Mesothelial cell of epicardium (in vitro differentiated cells): ENCODE measurements at regions not wholly inside any gene's neighbourhood (a gene's known extent, or its start where the extent isn't known, plus 50 kb on each side); places are given as distances from the start of the nearest gene placed in this dataset.

Experiments
- DNase-seq, 2 experiments: peaks; one replicate each; pipeline ENCODE4 v3.0.0; 2021; ENCODE audit warnings: low spot score in 2 of 2; ENCODE audit not compliant: unreplicated experiment in 2 of 2
- H3K27ac Mint-ChIP-seq: 2 replicates; pipeline ENCODE4 v1.8.0; 2021; ENCODE audit warnings: mixed read lengths
- H3K27me3 Mint-ChIP-seq: 2 replicates; pipeline ENCODE4 v1.8.0; 2021; ENCODE audit warnings: low read depth, mixed read lengths
- H3K36me3 Mint-ChIP-seq: 2 replicates; pipeline ENCODE4 v1.8.0; 2021; ENCODE audit warnings: mixed read lengths
- H3K4me1 Mint-ChIP-seq: 2 replicates; pipeline ENCODE4 v1.8.0; 2021; ENCODE audit warnings: mixed read lengths
- H3K4me3 Mint-ChIP-seq: 2 replicates; pipeline ENCODE4 v1.8.0; 2021; ENCODE audit warnings: mild to moderate bottlenecking, moderate library complexity, mixed read lengths
- H3K9me3 Mint-ChIP-seq: 2 replicates; pipeline ENCODE4 v1.8.0; 2021; ENCODE audit warnings: mixed read lengths
- CTCF ChIP-seq: fragments of 200-600 bp; sonication (generic); IDR thresholded peaks from one replicate; pipeline ENCODE4 v1.5.0; 2021; ENCODE audit warnings: antibody characterized with exemption; ENCODE audit not compliant: unreplicated experiment

DNA sequence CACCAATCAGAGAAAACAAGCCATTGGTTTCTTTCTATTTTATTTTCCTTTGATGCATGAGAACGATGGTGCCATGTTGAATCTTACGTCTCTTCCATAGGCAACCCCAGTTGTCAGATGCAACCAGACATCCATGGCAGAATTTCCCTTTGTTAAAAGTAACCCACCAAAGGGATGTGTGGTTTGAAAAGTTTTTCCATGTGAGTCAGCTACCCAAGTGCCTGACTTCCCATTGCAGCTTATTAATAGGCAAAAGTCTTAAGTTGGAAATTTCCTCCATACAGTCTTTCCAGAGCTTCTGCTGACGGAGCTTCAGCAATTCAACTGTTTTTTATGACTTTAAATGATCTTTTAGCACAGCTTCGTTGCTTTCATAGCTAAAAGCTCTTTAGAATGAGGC lies 73.8 kb upstream of the FAM216B start:
- Mint-ChIP-seq H3K36me3 (no peaks in the 10 kb centered on the region), H3K9me3 (peaks cover 3% of the 10 kb centered on the region), H3K4me1 (no peaks in the 10 kb centered on the region), H3K27ac (no peak overlapping the region), H3K4me3 (no peak overlapping the region), H3K27me3 (peaks cover 4% of the 10 kb centered on the region)
- TF ChIP-seq CTCF = no peak
- no peak for DNase-seq

GRCh38 chr13:42708391-42708790 lies 73.0 kb upstream of the FAM216B start:
- DNase-seq = no peak
- H3K4me3 Mint-ChIP-seq = no peak overlapping the region
- no peaks in the 10 kb centered on the region for H3K4me1 Mint-ChIP-seq
- H3K9me3 Mint-ChIP-seq = peaks cover 6% of the 10 kb centered on the region
- no peak overlapping the region for H3K27ac Mint-ChIP-seq
- H3K27me3 Mint-ChIP-seq = peaks cover 4% of the 10 kb centered on the region
- TF ChIP-seq CTCF = no peak
- no peaks in the 10 kb centered on the region for H3K36me3 Mint-ChIP-seq

- no peak overlapping the region for H3K4me3 Mint-ChIP-seq
- H3K4me1 Mint-ChIP-seq = peaks cover under 1% of the 10 kb centered on the region
- TF ChIP-seq CTCF = no peak
- DNase-seq = no peak
- H3K9me3 Mint-ChIP-seq = peaks cover 6% of the 10 kb centered on the region
- peaks cover 4% of the 10 kb centered on the region for H3K27me3 Mint-ChIP-seq
- H3K27ac Mint-ChIP-seq = no peak overlapping the region
- no peaks in the 10 kb centered on the region for H3K36me3 Mint-ChIP-seq
Measured at GRCh38 chr13:42709276-42709675, 72.1 kb upstream of the FAM216B start.

GRCh38 chr13:42715909-42716308 lies 65.5 kb upstream of the FAM216B start:
- Mint-ChIP-seq H3K27ac (no peak overlapping the region), H3K36me3 (no peaks in the 10 kb centered on the region), H3K4me1 (peaks cover 9% of the 10 kb centered on the region), H3K9me3 (peaks cover 3% of the 10 kb centered on the region), H3K4me3 (no peak overlapping the region), H3K27me3 (no peaks in the 10 kb centered on the region)
- no peak for DNase-seq
- TF ChIP-seq CTCF = no peak

- Mint-ChIP-seq H3K27me3 (no peaks in the 10 kb centered on the region), H3K9me3 (peaks cover 3% of the 10 kb centered on the region), H3K4me3 (no peak overlapping the region), H3K36me3 (no peaks in the 10 kb centered on the region), H3K27ac (no peak overlapping the region), H3K4me1 (peaks cover 9% of the 10 kb centered on the region)
- no peak for DNase-seq
- TF ChIP-seq CTCF = no peak
Measured at GRCh38 chr13:42717176-42717575, 64.2 kb upstream of the FAM216B start.
